Natural killer cell (primary cell): ENCODE measurements at regions not wholly inside any gene's neighbourhood (a gene's known extent, or its start where the extent isn't known, plus 50 kb on each side); places are given as distances from the start of the nearest gene placed in this dataset.

Experiments
- ATAC-seq, 3 donors: fragments of 150-1000 bp in 2 of 3; fragments of 200-7000 bp in 1 of 3; cut with Tn5 transposase; 1 replicate in 1 of 3; 2 replicates in 2 of 3; pipeline ENCODE4 v1.10.0; 2021; ENCODE audit warnings: mild to moderate bottlenecking in 2 of 3, moderate library complexity in 2 of 3
- DNase-seq, 2 donors: peaks; one replicate each; pipeline versions ENCODE4 v3.0.0 to v3.0.0-alpha.2; 2013 to 2021; ENCODE audit warnings: mixed read lengths in 1 of 2
- H3K27ac ChIP-seq: one replicate; pipeline ENCODE4 v1.5.1; 2013; ENCODE audit warnings: mild to moderate bottlenecking, low read length
- H3K27me3 ChIP-seq: one replicate; pipeline ENCODE4 v1.6.1; 2013; ENCODE audit warnings: low read length; ENCODE audit not compliant: control insufficient read depth, insufficient read depth
- H3K36me3 ChIP-seq: one replicate; pipeline ENCODE4 v1.6.1; 2013; ENCODE audit warnings: low read length; ENCODE audit not compliant: control insufficient read depth, insufficient read depth
- H3K4me1 ChIP-seq: one replicate; pipeline ENCODE4 v1.6.1; 2013; ENCODE audit warnings: low read length; ENCODE audit not compliant: control insufficient read depth, insufficient read depth
- H3K4me3 ChIP-seq: one replicate; pipeline ENCODE4 v1.5.1; 2013; ENCODE audit warnings: low read length
- H3K9me3 ChIP-seq: one replicate; pipeline ENCODE4 v1.6.1; 2013; ENCODE audit warnings: low read length; ENCODE audit not compliant: control insufficient read depth, insufficient read depth
- H3K27ac Mint-ChIP-seq, 2 donors: one replicate each; pipeline ENCODE4 v1.8.0; 2022; ENCODE audit warnings: mild to moderate bottlenecking in 2 of 2, mixed read lengths in 2 of 2, moderate library complexity in 1 of 2
- H3K27me3 Mint-ChIP-seq, 2 donors: one replicate each; pipeline ENCODE4 v1.8.0; 2022; ENCODE audit warnings: low read depth in 2 of 2, mixed read lengths in 2 of 2
- H3K36me3 Mint-ChIP-seq: one replicate; pipeline ENCODE4 v1.8.0; 2022; ENCODE audit warnings: mixed read lengths
- H3K4me1 Mint-ChIP-seq, 2 donors: one replicate each; pipeline ENCODE4 v1.8.0; 2022; ENCODE audit warnings: mixed read lengths in 2 of 2
- H3K4me3 Mint-ChIP-seq: one replicate; pipeline ENCODE4 v1.8.0; 2022; ENCODE audit warnings: mild to moderate bottlenecking, moderate library complexity, mixed read lengths
- H3K9me3 Mint-ChIP-seq, 2 donors: one replicate each; pipeline ENCODE4 v1.8.0; 2022; ENCODE audit warnings: mixed read lengths in 2 of 2
- CTCF ChIP-seq: fragments of 200-600 bp; IDR thresholded peaks from one replicate; pipeline ENCODE4 v1.8.0; 2022; ENCODE audit warnings: antibody characterized with exemption
- WGBS: methylation state at CpG from one replicate; pipeline ENCODE4 v1.1.7; 2013; ENCODE audit warnings: missing lambda C conversion rate; ENCODE audit not compliant: insufficient coverage; 5-methylcytosine and 5-hydroxymethylcytosine counted together
- intact Hi-C: fragments of 100-400 bp; cut with micrococcal nuclease; formaldehyde crosslinking; loops from one replicate; pipeline ENCODE4 v1.14.2; 2022

DNA sequence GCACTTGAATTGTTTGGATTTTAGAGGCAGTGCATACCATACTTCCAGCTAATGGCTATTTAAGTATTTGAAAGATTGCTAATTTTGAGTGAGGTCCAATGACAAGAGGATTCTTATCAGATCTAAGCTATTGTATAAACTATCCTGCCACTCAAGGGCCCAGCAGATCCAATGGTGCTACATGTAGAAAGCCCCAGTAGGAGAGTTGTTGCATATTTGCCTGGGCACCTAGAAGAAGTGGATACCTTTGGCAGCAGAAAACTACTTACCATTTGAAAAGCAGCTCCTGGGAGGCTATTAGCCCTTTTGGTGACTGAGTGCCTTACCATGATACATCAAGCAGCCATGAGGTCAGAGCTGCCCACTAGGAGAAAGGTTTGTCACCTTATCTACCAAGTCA lies 447.3 kb downstream of the C4orf33 start:
- H3K4me1 Mint-ChIP-seq: no peaks in the 10 kb centered on the region
- no peak for DNase-seq
- Histone ChIP-seq H3K4me3 (no peak overlapping the region), H3K36me3 (no peaks in the 10 kb centered on the region), H3K27ac (no peak overlapping the region), H3K9me3 (no peaks in the 10 kb centered on the region), H3K27me3 (no peaks in the 10 kb centered on the region), H3K4me1 (no peaks in the 10 kb centered on the region)
- no peak overlapping the region for H3K27ac Mint-ChIP-seq
- intact Hi-C loops: no loop called here
- H3K27me3 Mint-ChIP-seq: no peaks in the 10 kb centered on the region
- no peak for ATAC-seq
- H3K36me3 Mint-ChIP-seq: no peaks in the 10 kb centered on the region
- H3K4me3 Mint-ChIP-seq: no peak overlapping the region
- TF ChIP-seq CTCF: no peak
- peaks cover 13 to 14% of the 10 kb centered on the region in 2 donors for H3K9me3 Mint-ChIP-seq

- no peaks in the 10 kb centered on the region for H3K4me1 ChIP-seq
- no peaks in the 10 kb centered on the region for H3K36me3 Mint-ChIP-seq
- no peaks in the 10 kb centered on the region for H3K27me3 ChIP-seq
- WGBS: 80% methylated on average over 5 of the region's 5 CpGs
- intact Hi-C loops: no loop called here
- H3K4me1 Mint-ChIP-seq: no peaks in the 10 kb centered on the region
- no peaks in the 10 kb centered on the region for H3K9me3 ChIP-seq
- ATAC-seq: no peak
- no peaks in the 10 kb centered on the region for H3K27me3 Mint-ChIP-seq
- H3K27ac Mint-ChIP-seq: no peak overlapping the region
- TF ChIP-seq CTCF: no peak
- no peak for DNase-seq
- peaks cover 8% of the 10 kb centered on the region in 2 donors for H3K9me3 Mint-ChIP-seq
- no peak overlapping the region for H3K4me3 ChIP-seq
- no peak overlapping the region for H3K27ac ChIP-seq
- H3K36me3 ChIP-seq: no peaks in the 10 kb centered on the region
- H3K4me3 Mint-ChIP-seq: no peak overlapping the region
Measured at GRCh38 chr4:129545599-129546278, 449.8 kb downstream of the C4orf33 start.

GRCh38 chr4:129546531-129546930 lies 450.6 kb downstream of the C4orf33 start:
- no peak for TF ChIP-seq CTCF
- intact Hi-C loops: no loop called here
- H3K27me3 Mint-ChIP-seq: no peaks in the 10 kb centered on the region
- no peaks in the 10 kb centered on the region for H3K4me1 Mint-ChIP-seq
- H3K4me3 Mint-ChIP-seq: no peak overlapping the region
- peaks cover 5% of the 10 kb centered on the region in 2 donors for H3K9me3 Mint-ChIP-seq
- WGBS: no CpG with 5 or more reads among the region's 1 CpG
- ATAC-seq (no peak), DNase-seq (no peak)
- no peaks in the 10 kb centered on the region for H3K36me3 Mint-ChIP-seq
- no peak overlapping the region for H3K4me3 ChIP-seq
- no peaks in the 10 kb centered on the region for H3K27me3 ChIP-seq
- no peaks in the 10 kb centered on the region for H3K4me1 ChIP-seq
- no peak overlapping the region for H3K27ac ChIP-seq
- no peaks in the 10 kb centered on the region for H3K36me3 ChIP-seq
- H3K9me3 ChIP-seq: no peaks in the 10 kb centered on the region
- H3K27ac Mint-ChIP-seq: no peak overlapping the region

GRCh38 chr4:129550281-129550785 lies 454.4 kb downstream of the C4orf33 start:
- Mint-ChIP-seq H3K9me3 (peaks cover 0 to 2% of the 10 kb centered on the region in 2 donors), H3K4me3 (no peak overlapping the region), H3K27ac (no peak overlapping the region), H3K36me3 (no peaks in the 10 kb centered on the region), H3K27me3 (no peaks in the 10 kb centered on the region), H3K4me1 (no peaks in the 10 kb centered on the region)
- Histone ChIP-seq H3K4me3 (no peak overlapping the region), H3K36me3 (no peaks in the 10 kb centered on the region), H3K9me3 (no peaks in the 10 kb centered on the region), H3K4me1 (no peaks in the 10 kb centered on the region), H3K27ac (no peak overlapping the region), H3K27me3 (no peaks in the 10 kb centered on the region)
- WGBS: 25% methylated on average over 1 of the region's 1 CpG
- ATAC-seq (no peak), DNase-seq (no peak)
- TF ChIP-seq CTCF: no peak
- intact Hi-C loops: no loop called here
